NB4 (cell line): ENCODE measurements at regions not wholly inside any gene's neighbourhood (a gene's known extent, or its start where the extent isn't known, plus 50 kb on each side); places are given as distances from the start of the nearest gene placed in this dataset.

Source experiments
- DNase-seq: peaks from one replicate; pipeline ENCODE4 v3.0.0; 2010; ENCODE audit warnings: low read depth
- H3K4me3 ChIP-seq: one replicate; pipeline ENCODE4 v1.5.1; 2011; ENCODE audit warnings: mild to moderate bottlenecking, low read depth, low read length, moderate library complexity
- CTCF ChIP-seq: IDR thresholded peaks from one replicate; pipeline ENCODE4 v1.5.1; 2012; ENCODE audit warnings: low read depth, low read length
- MAX ChIP-seq: IDR thresholded peaks from 2 replicates; pipeline ENCODE4 v1.6.1; 2011; ENCODE audit warnings: low read depth, low read length
- MYC ChIP-seq: IDR thresholded peaks from 2 replicates; pipeline ENCODE4 v1.6.1; 2011; ENCODE audit warnings: low read depth, low read length
- POLR2A ChIP-seq: IDR thresholded peaks from 2 replicates; pipeline ENCODE4 v1.6.1; 2011; ENCODE audit warnings: mild to moderate bottlenecking; ENCODE audit not compliant: insufficient read length; ENCODE audit errors: extremely low read depth

- no peak for DNase-seq
- TF ChIP-seq CTCF (no peak), MYC (no peak), POLR2A (no peak), MAX (no peak)
- no peak overlapping the region for H3K4me3 ChIP-seq
Measured at GRCh38 chr10:2989292-2989947, 77.9 kb upstream of the PFKP start.

GRCh38 chr10:2987185-2987768 lies 80.1 kb upstream of the PFKP start:
- no peak for TF ChIP-seq POLR2A
- DNase-seq = no peak
- no peak overlapping the region for H3K4me3 ChIP-seq

GRCh38 chr10:2986391-2986801 lies 81.0 kb upstream of the PFKP start:
- no peak overlapping the region for H3K4me3 ChIP-seq
- no peak for TF ChIP-seq MAX
- TF ChIP-seq MYC = no peak
- TF ChIP-seq CTCF = no peak
- TF ChIP-seq POLR2A = no peak
- peak; percentile 42 for DNase-seq

GRCh38 chr10:2985729-2986232 lies 81.6 kb upstream of the PFKP start:
- no peak for TF ChIP-seq MYC
- no peak for TF ChIP-seq POLR2A
- TF ChIP-seq CTCF = no peak
- no peak for TF ChIP-seq MAX
- no peak for DNase-seq
- H3K4me3 ChIP-seq = no peak overlapping the region

DNA sequence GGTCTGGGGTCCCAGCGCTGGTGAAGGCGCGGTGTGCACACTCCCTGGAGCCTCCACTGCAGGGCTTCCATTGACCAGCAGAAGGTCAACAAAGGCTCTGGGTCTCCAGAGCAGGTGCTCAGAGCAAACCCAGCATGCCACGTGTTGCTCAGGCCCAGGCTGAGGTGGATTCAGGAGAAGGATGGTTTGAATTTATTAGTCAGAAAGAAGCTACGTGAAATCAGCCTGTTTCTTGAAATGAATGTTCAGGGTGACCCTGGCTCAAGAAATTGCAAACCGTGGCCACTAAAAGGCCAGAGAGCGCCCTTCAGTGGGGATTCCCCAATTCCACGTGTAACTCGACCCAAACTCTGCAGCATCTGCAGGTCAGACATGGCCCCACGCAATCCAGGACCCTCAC lies 82.7 kb upstream of the PFKP start:
- no peak for DNase-seq
- no peak overlapping the region for H3K4me3 ChIP-seq
- TF ChIP-seq MYC (no peak), POLR2A (no peak), CTCF (no peak), MAX (no peak)

- no peak for TF ChIP-seq POLR2A
- no peak for TF ChIP-seq MAX
- TF ChIP-seq MYC = no peak
- no peak for TF ChIP-seq CTCF
- no peak for DNase-seq
- H3K4me3 ChIP-seq = no peak overlapping the region
Measured at GRCh38 chr10:2982146-2982545, 85.2 kb upstream of the PFKP start.
